Large intestine (tissue), 3 donors: ENCODE measurements at regions not wholly inside any gene's neighbourhood (a gene's known extent, or its start where the extent isn't known, plus 50 kb on each side); places are given as distances from the start of the nearest gene placed in this dataset.

Experiments used
- DNase-seq, 2 donors: peaks; one replicate each; pipeline versions ENCODE4 v3.0.0 to v3.0.0-alpha.2; 2013
- H3K27ac ChIP-seq: one replicate; pipeline ENCODE4 v1.5.1; 2013; ENCODE audit warnings: low read length
- H3K27me3 ChIP-seq: 2 replicates; pipeline ENCODE4 v1.6.1; 2013; ENCODE audit warnings: low read length; ENCODE audit not compliant: control insufficient read depth, insufficient read depth
- H3K36me3 ChIP-seq: 2 replicates; pipeline ENCODE4 v1.6.1; 2013; ENCODE audit warnings: low read length; ENCODE audit not compliant: control insufficient read depth, insufficient read depth
- H3K4me1 ChIP-seq: one replicate; pipeline ENCODE4 v1.6.1; 2013; ENCODE audit warnings: low read length; ENCODE audit not compliant: control insufficient read depth, insufficient read depth
- H3K4me3 ChIP-seq: one replicate; pipeline ENCODE4 v1.5.1; 2013; ENCODE audit warnings: low read length
- H3K9me3 ChIP-seq: one replicate; pipeline ENCODE4 v1.6.1; 2013; ENCODE audit warnings: mild to moderate bottlenecking, low read depth, low read length, moderate library complexity; ENCODE audit not compliant: control insufficient read depth
- WGBS: methylation state at CpG from one replicate; pipeline ENCODE4 v1.1.5; 2013; ENCODE audit warnings: low lambda C conversion rate; ENCODE audit not compliant: insufficient coverage; 5-methylcytosine and 5-hydroxymethylcytosine counted together

GRCh38 chr13:74335370-74335769 is 201.2 kb upstream of the KLF12 start:
- H3K27ac ChIP-seq = no peak overlapping the region
- H3K27me3 ChIP-seq = no peaks in the 10 kb centered on the region
- DNase-seq = no peak
- H3K4me1 ChIP-seq = no peaks in the 10 kb centered on the region
- H3K4me3 ChIP-seq = no peak overlapping the region
- no CpG with 5 or more reads among the region's 2 CpGs for WGBS
- no peaks in the 10 kb centered on the region for H3K36me3 ChIP-seq
- H3K9me3 ChIP-seq = no peaks in the 10 kb centered on the region

DNA sequence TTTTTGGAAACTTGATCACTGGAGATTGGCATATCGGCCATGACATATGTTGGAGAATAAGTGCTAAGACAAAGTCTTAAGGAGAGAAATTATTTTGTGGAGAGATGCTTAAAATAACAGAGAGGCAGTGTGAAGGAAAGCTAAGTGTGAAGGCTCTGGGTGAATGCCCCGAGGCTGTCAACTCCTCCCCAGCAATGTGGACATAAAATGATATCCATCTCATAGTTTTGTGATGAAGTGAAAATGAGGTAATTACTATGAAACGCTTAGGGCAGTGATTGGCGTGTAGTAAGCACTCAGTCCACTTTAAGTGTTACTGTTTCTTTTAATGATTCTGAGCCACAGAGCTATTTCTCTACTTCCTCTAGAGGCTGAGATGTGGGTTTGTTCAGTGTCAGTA is 195.8 kb upstream of the KLF12 start:
- WGBS = 88% methylated on average over 1 of the region's 4 CpGs
- no peaks in the 10 kb centered on the region for H3K27me3 ChIP-seq
- H3K36me3 ChIP-seq = no peaks in the 10 kb centered on the region

GRCh38 chr13:74325106-74325505 is 190.9 kb upstream of the KLF12 start:
- no peaks in the 10 kb centered on the region for H3K4me1 ChIP-seq
- no peaks in the 10 kb centered on the region for H3K27me3 ChIP-seq
- H3K36me3 ChIP-seq = no peaks in the 10 kb centered on the region
- no peaks in the 10 kb centered on the region for H3K9me3 ChIP-seq
- DNase-seq = peak; percentile 17 to 27
- no peak overlapping the region for H3K4me3 ChIP-seq
- WGBS = 60% methylated on average over 1 of the region's 3 CpGs
- H3K27ac ChIP-seq = peak overlapping the region; percentile 27

More for the DNA sequence above, 195.8 kb upstream of the KLF12 start:
- Histone ChIP-seq H3K27ac (no peak overlapping the region), H3K9me3 (no peaks in the 10 kb centered on the region), H3K4me3 (no peak overlapping the region), H3K4me1 (no peaks in the 10 kb centered on the region)
- DNase-seq = no peak

DNA sequence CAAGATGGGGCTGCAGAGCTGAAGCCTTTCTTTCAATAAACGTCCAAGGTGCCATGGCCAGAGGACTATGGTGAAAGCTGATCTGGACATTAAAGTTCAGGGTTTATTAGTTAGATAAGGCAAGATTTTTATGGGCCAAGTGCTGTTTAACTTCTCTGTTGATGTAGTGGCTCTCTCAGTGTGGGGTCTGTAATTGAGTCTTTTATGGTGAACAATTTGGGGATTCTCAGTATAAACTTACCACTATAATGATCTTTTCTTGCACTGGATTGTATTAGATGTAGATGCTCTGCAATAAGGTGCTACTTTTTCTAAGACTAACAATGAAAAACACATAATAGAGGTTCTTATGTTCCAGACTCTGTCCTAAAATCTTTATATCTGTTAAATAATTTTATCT is 190.1 kb upstream of the KLF12 start:
- WGBS = no CpG with 5 or more reads among the region's 1 CpG
- H3K4me1 ChIP-seq = no peaks in the 10 kb centered on the region
- no peak for DNase-seq
- no peak overlapping the region for H3K27ac ChIP-seq
- H3K4me3 ChIP-seq = no peak overlapping the region
- no peaks in the 10 kb centered on the region for H3K27me3 ChIP-seq
- H3K36me3 ChIP-seq = no peaks in the 10 kb centered on the region
- H3K9me3 ChIP-seq = no peaks in the 10 kb centered on the region

- 86% methylated on average over 1 of the region's 2 CpGs for WGBS
- H3K4me1 ChIP-seq = no peaks in the 10 kb centered on the region
- H3K36me3 ChIP-seq = no peaks in the 10 kb centered on the region
- no peaks in the 10 kb centered on the region for H3K9me3 ChIP-seq
- H3K4me3 ChIP-seq = no peak overlapping the region
- no peak for DNase-seq
- H3K27ac ChIP-seq = no peak overlapping the region
- H3K27me3 ChIP-seq = no peaks in the 10 kb centered on the region
Measured at GRCh38 chr13:74322562-74322961, 188.4 kb upstream of the KLF12 start.

DNA sequence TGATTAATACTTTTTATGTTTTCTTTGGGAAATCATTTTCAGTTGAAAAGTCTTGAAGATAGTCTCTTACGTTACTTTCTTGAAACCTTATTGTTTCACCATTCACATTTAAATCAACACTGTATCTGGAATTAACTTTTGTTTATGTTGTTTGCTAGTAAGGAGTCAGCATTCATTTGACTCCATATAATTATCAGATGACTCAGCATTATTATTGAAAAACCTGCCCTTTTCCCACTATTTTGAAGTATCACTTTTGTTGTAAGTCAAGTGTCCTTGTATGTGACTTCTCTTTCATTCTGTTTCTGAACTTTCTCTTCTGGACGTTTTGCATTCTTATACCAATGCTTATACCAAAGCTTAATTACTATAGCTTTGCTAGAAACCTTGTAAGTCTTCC is 186.1 kb upstream of the KLF12 start:
- 60% methylated on average over 1 of the region's 2 CpGs for WGBS
- H3K36me3 ChIP-seq = no peaks in the 10 kb centered on the region
- H3K27me3 ChIP-seq = no peaks in the 10 kb centered on the region
- no peak overlapping the region for H3K27ac ChIP-seq
- H3K9me3 ChIP-seq = no peaks in the 10 kb centered on the region
- H3K4me3 ChIP-seq = no peak overlapping the region
- DNase-seq = no peak
- H3K4me1 ChIP-seq = no peaks in the 10 kb centered on the region

GRCh38 chr13:74316547-74316946 is 182.3 kb upstream of the KLF12 start:
- Histone ChIP-seq H3K27me3 (no peaks in the 10 kb centered on the region), H3K9me3 (no peaks in the 10 kb centered on the region), H3K4me3 (no peak overlapping the region), H3K36me3 (no peaks in the 10 kb centered on the region), H3K27ac (no peak overlapping the region), H3K4me1 (no peaks in the 10 kb centered on the region)
- no CpG with 5 or more reads among the region's 1 CpG for WGBS
- DNase-seq = no peak

DNA sequence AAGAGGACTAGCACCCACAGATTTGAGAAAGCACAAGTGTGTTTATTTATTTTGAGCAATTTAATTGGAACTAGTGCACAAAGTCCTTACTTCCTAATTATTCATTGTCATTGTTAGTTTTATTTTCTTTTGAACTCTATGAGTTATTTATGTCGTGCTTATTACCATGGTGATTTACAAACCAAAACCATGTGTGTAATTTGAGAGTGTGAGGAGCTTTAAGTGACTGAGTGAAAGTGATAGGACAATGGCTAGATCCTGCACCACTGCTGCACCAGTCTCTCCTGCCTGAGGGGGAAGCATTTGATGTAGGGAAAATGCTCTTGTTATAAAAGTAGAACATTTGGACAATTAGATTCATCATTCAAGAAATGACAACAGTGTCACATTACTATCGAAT is 172.3 kb upstream of the KLF12 start:
- Histone ChIP-seq H3K4me1 (no peaks in the 10 kb centered on the region), H3K27ac (no peak overlapping the region), H3K36me3 (no peaks in the 10 kb centered on the region), H3K9me3 (no peaks in the 10 kb centered on the region), H3K4me3 (no peak overlapping the region), H3K27me3 (no peaks in the 10 kb centered on the region)
- peak in 1 of 2 donors; percentile 24 for DNase-seq
- WGBS = no CpG with 5 or more reads among the region's 2 CpGs

DNA sequence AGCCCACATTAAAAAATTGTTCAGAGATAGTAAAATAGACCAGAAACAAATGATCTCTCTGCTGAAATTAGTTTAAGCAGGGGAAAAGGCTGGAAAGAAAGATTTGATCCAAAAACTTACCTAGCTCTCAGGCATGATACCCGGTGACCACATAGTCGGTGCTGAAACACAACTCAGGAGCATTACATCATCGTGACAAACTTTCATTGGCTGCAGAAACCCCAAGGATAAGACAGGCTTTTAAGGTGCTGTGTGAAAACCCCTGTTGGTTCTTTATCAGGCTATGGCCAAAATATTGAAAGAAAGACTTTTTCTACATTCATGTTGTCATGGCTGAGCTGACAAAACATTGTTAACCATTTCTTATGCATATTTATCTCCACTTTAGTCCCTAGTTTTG is 171.7 kb upstream of the KLF12 start:
- Histone ChIP-seq H3K27ac (no peak overlapping the region), H3K4me1 (no peaks in the 10 kb centered on the region), H3K27me3 (no peaks in the 10 kb centered on the region), H3K36me3 (no peaks in the 10 kb centered on the region), H3K9me3 (no peaks in the 10 kb centered on the region), H3K4me3 (no peak overlapping the region)
- no peak for DNase-seq
- no CpG with 5 or more reads among the region's 3 CpGs for WGBS

DNA sequence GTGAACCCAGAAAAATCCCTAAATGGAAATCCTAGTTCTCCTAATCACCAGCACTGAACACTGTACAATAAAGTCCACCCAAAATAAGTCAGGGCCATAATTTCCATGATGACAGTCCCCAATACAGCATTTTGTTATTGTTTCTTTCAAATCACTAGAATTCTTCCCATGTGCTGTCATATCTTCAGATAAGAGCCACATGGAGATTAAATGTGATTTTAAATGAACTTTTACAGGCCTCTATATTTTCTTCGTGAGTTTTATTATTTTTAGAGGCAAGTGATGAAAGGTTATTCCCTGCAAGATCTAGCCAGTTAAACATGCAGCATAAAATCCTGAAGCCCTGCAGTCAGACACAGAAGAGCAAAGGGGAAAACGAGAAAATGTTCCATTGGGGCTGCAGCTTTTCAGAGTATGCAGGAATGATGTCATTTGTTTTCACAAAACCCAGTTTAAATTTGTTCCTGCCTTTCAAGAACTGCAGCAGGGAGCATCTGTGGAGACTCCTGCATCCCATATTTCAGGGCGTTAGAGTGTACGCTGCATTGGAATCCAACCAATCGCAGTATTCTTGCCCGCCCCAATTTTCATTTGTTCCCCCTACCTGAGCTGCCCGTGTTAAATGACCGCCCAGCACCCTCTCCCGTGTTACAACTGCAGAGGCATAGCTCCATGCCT is 167.2 kb upstream of the KLF12 start:
- no CpG with 5 or more reads among the region's 9 CpGs for WGBS

GRCh38 chr13:74300162-74300561 is 166.0 kb upstream of the KLF12 start:
- H3K4me1 ChIP-seq = peaks cover 5% of the 10 kb centered on the region
- H3K4me3 ChIP-seq = no peak overlapping the region
- no peaks in the 10 kb centered on the region for H3K9me3 ChIP-seq
- H3K36me3 ChIP-seq = no peaks in the 10 kb centered on the region
- H3K27me3 ChIP-seq = no peaks in the 10 kb centered on the region
- no peak overlapping the region for H3K27ac ChIP-seq
- DNase-seq = peak in 1 of 2 donors; percentile 58

More for the DNA sequence above, 167.2 kb upstream of the KLF12 start:
- DNase-seq = no peak
- peaks cover 5% of the 10 kb centered on the region for H3K4me1 ChIP-seq
- no peaks in the 10 kb centered on the region for H3K36me3 ChIP-seq
- no peak overlapping the region for H3K27ac ChIP-seq
- no peaks in the 10 kb centered on the region for H3K27me3 ChIP-seq
- no peaks in the 10 kb centered on the region for H3K9me3 ChIP-seq
- H3K4me3 ChIP-seq = no peak overlapping the region
